SU-DHL-6 (cell line): ENCODE measurements at regions not wholly inside any gene's neighbourhood (a gene's known extent, or its start where the extent isn't known, plus 50 kb on each side); places are given as distances from the start of the nearest gene placed in this dataset.

Experiments used
- H2AFZ ChIP-seq: fragments of 200-600 bp; sonication (generic); 2 replicates; pipeline ENCODE4 v1.6.1; 2014; ENCODE audit warnings: low read depth, mild to moderate bottlenecking, moderate library complexity, mixed read lengths, antibody characterized with exemption, low read length; ENCODE audit not compliant: severe bottlenecking
- H3F3A ChIP-seq: fragments of 200-600 bp; shearing (Covaris generic); 2 replicates; pipeline ENCODE4 v1.6.0; 2016; ENCODE audit warnings: antibody characterized with exemption, mild to moderate bottlenecking; ENCODE audit not compliant: insufficient read depth
- H3K27ac ChIP-seq: fragments of 200-600 bp; sonication (generic); 2 replicates; pipeline ENCODE4 v1.5.1; 2016; ENCODE audit warnings: low read depth, mild to moderate bottlenecking, low read length, moderate library complexity, mixed read lengths
- H3K27me3 ChIP-seq: fragments of 200-600 bp; sonication (generic), shearing (Covaris generic); 2 replicates; pipeline ENCODE4 v1.6.0; 2014; ENCODE audit warnings: mild to moderate bottlenecking, low read length
- H3K36me3 ChIP-seq: fragments of 200-600 bp; sonication (generic); 2 replicates; pipeline ENCODE4 v1.6.1; 2014; ENCODE audit warnings: mild to moderate bottlenecking, low read length, mixed read lengths
- H3K4me2 ChIP-seq: fragments of 300-600, 200-600 bp; shearing (Covaris generic), sonication (generic); 2 replicates; pipeline ENCODE4 v1.6.0; 2014; ENCODE audit warnings: low read length, low read depth, mild to moderate bottlenecking; ENCODE audit not compliant: poor library complexity, severe bottlenecking
- H3K4me3 ChIP-seq: fragments of 200-600 bp; sonication (generic); 2 replicates; pipeline ENCODE4 v1.5.1; 2014; ENCODE audit warnings: antibody characterized with exemption, low read length, mild to moderate bottlenecking, mixed read lengths; ENCODE audit not compliant: insufficient read depth, poor library complexity, severe bottlenecking
- H3K79me2 ChIP-seq: fragments of 200-600 bp; sonication (generic); 2 replicates; pipeline ENCODE4 v1.6.1; 2014; ENCODE audit warnings: mild to moderate bottlenecking, low read length, moderate library complexity; ENCODE audit not compliant: insufficient read depth
- H3K9ac ChIP-seq: fragments of 200-600 bp; sonication (generic); 2 replicates; pipeline ENCODE4 v1.7.0; 2014; ENCODE audit warnings: mild to moderate bottlenecking, low read length
- H3K9me2 ChIP-seq: fragments of 200-600 bp; sonication (generic); replicated peaks from 2 replicates; pipeline ENCODE4 v1.6.1; 2014; ENCODE audit warnings: low read length; ENCODE audit not compliant: insufficient read depth
- H3K9me3 ChIP-seq: fragments of 200-600 bp; sonication (generic); 2 replicates; pipeline ENCODE4 v1.6.1; 2014; ENCODE audit warnings: low read length, mixed read lengths; ENCODE audit not compliant: insufficient read depth
- H4K20me1 ChIP-seq: fragments of 200-600 bp; sonication (generic); 2 replicates; pipeline ENCODE4 v1.6.1; 2014; ENCODE audit warnings: low read depth, mild to moderate bottlenecking, antibody characterized with exemption, low read length, moderate library complexity, mixed read lengths
- CTCF ChIP-seq: fragments of 200-600 bp; sonication (generic); IDR thresholded peaks from one replicate; pipeline ENCODE4 v1.5.1; 2017; ENCODE audit warnings: antibody characterized with exemption, mild to moderate bottlenecking, low read length, moderate library complexity; ENCODE audit not compliant: insufficient read depth, poor library complexity, severe bottlenecking
- EZH2phosphoT487 ChIP-seq: fragments of 200-600 bp; sonication (generic), shearing (Covaris generic); conservative IDR thresholded peaks from 2 replicates; pipeline ENCODE4 v1.6.1; 2018; ENCODE audit warnings: mild to moderate bottlenecking, antibody characterized with exemption, low read length, moderate library complexity, mixed read lengths

- no peak overlapping the region for H2AFZ ChIP-seq
- H3K9me3 ChIP-seq = no peaks in the 10 kb centered on the region
- H3F3A ChIP-seq = no peaks in the 10 kb centered on the region
- no peak overlapping the region for H3K4me3 ChIP-seq
- TF ChIP-seq EZH2phosphoT487 (no peak), CTCF (no peak)
- no peak overlapping the region for H3K4me2 ChIP-seq
- no peaks in the 10 kb centered on the region for H3K36me3 ChIP-seq
- H3K27ac ChIP-seq = no peak overlapping the region
- H3K79me2 ChIP-seq = no peaks in the 10 kb centered on the region
- H3K27me3 ChIP-seq = no peaks in the 10 kb centered on the region
- no peaks in the 10 kb centered on the region for H3K9me2 ChIP-seq
- H4K20me1 ChIP-seq = no peaks in the 10 kb centered on the region
- no peak overlapping the region for H3K9ac ChIP-seq
These were observed 1823.9 kb upstream of the CDH9 start for GRCh38 chr5:28862137-28862859.

- Histone ChIP-seq H3K9me2 (no peaks in the 10 kb centered on the region), H3K4me3 (no peak overlapping the region), H4K20me1 (no peaks in the 10 kb centered on the region), H3K4me2 (no peak overlapping the region), H3K9me3 (peaks cover 4% of the 10 kb centered on the region; the same call in 1 of the 2 replicates), H3K27me3 (no peaks in the 10 kb centered on the region), H3F3A (no peaks in the 10 kb centered on the region), H3K36me3 (no peaks in the 10 kb centered on the region), H2AFZ (peak overlapping the region; percentile 56), H3K9ac (no peak overlapping the region), H3K27ac (no peak overlapping the region), H3K79me2 (no peaks in the 10 kb centered on the region)
- no peak for TF ChIP-seq EZH2phosphoT487
- TF ChIP-seq CTCF = no peak
These were observed 1817.2 kb upstream of the CDH9 start for GRCh38 chr5:28855626-28856025.

GRCh38 chr5:28850320-28850921, 1812.0 kb upstream of the CDH9 start:
- Histone ChIP-seq H3K9me2 (no peaks in the 10 kb centered on the region), H3K79me2 (no peaks in the 10 kb centered on the region), H3K27ac (no peak overlapping the region), H3K36me3 (no peaks in the 10 kb centered on the region), H3K4me2 (no peak overlapping the region), H4K20me1 (no peaks in the 10 kb centered on the region), H2AFZ (no peak overlapping the region), H3K9ac (no peak overlapping the region), H3K27me3 (no peaks in the 10 kb centered on the region), H3K4me3 (no peak overlapping the region), H3K9me3 (no peaks in the 10 kb centered on the region; the same call in 1 of the 2 replicates), H3F3A (no peaks in the 10 kb centered on the region)
- TF ChIP-seq CTCF (no peak), EZH2phosphoT487 (no peak)
